Embryonic facial prominence (tissue), 1 donor: ENCODE measurements at regions not wholly inside any gene's neighbourhood (a gene's known extent, or its start where the extent isn't known, plus 50 kb on each side); places are given as distances from the start of the nearest gene placed in this dataset.
"Not testable (repeated sequence)": the region's sequence is repeated elsewhere in the genome, so short reads cannot be mapped to it uniquely, and the experiment has no call there.

Experiments used
- DNase-seq: peaks from one replicate; pipeline ENCODE4 v3.0.0-alpha.2; 2016; ENCODE audit errors: extremely low spot score

- no peak for DNase-seq
Measured at GRCh38 chr6:65998544-65998943, 291.5 kb upstream of the EYS start.

GRCh38 chr6:65997539-65997938, 290.5 kb upstream of the EYS start:
- DNase-seq: no peak

- DNase-seq: no peak
Measured at GRCh38 chr6:65996096-65996495, 289.1 kb upstream of the EYS start.

- no peak for DNase-seq
Measured at GRCh38 chr6:65989676-65990075, 282.6 kb upstream of the EYS start.

DNA sequence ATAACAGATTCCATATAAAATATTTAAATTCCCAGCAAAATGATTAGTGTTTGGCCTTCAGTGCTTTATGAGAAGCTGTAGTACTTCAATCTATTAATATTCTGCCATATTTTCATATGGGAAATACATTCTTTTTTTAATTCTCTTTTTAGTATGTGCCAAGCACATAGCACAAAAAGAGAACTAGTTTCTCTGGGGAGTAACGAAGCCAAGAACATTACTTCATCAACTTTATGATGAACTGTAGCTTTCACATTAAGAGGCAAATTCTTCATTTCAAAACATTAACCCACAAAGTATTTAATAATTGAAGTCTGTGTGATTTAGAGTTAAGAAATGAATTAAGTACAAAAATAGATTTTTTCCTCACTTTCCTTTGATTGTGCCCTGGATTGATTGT, 281.0 kb upstream of the EYS start:
- DNase-seq: no peak

DNA sequence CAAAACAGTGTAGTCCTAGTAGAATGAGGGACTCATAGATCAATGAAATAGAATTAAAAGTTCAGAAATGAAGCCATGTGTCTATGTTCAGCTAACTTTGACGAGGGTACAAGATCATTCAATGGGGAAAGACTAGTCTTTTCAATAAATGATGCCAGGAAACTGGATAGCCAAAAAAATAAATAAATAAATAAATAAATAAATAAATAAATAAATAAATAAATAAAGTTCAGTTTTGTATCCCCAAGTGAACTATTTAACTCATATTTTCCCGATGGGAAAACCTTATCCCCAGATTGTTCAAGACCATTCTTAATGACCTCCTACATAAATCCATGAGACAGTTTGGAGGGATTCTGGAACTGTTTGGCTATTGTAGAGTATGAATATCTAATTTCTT, 277.1 kb upstream of the EYS start:
- DNase-seq: no peak

DNA sequence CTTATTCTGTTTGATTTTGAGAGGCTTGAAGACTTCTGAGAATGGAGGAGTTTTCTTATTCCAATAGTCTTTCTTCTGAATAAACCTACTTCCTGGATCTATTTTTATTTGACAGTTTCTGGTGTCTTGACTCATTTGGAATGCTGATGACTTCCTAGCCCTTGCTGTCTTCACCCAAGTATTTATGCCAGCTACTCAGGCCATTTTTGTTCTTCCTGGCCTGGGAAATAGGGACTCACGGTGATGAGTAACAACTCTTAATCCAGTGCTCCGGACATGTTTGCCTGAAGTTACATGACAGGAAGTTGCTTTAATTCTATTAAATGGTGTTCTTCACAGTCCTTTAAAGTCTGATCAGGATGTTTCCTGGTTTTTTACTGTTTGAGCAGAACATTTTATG, 272.1 kb upstream of the EYS start:
- DNase-seq: no peak

DNA sequence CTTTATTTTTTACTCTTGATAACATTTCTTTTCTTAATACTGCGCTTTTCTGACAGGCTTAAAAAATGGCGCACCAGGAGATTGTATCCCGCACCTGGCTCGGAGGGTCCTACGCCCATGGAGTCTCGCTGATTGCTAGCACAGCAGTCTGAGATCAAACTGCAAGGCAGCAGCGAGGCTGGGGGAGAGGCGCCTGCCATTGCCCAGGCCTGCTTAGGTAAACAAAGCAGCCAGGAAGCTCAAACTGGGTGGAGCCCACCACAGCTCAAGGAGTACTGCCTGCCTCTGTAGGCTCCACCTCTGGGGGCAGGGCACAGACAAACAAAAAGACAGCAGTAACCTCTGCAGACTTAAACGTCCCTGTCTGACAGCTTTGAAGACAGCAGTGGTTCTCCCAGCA, 264.2 kb upstream of the EYS start:
- DNase-seq: not testable (repeated sequence)

GRCh38 chr6:65964261-65964660, 257.2 kb upstream of the EYS start:
- no peak for DNase-seq

DNA sequence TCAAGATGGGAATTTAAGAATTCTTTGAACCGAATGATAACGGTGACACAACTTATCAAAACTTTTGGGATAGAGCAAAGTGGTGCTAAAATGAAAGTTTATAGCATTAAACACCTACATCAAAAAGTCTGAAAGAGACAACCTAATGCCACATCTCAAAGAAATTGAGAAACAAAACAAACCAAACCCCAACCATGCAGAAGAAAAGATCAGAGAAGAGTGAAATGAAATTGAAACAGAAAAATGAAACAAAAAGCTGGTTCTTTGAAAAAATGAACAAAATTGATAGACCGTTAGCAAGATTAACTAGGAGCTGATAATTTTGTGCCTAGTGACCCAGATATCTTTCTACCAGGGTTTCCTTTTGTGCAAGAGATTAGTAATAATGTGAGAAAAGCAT, 248.0 kb upstream of the EYS start:
- DNase-seq: no peak

- DNase-seq: no peak
Measured at GRCh38 chr6:65948062-65948461, 241.0 kb upstream of the EYS start.

DNA sequence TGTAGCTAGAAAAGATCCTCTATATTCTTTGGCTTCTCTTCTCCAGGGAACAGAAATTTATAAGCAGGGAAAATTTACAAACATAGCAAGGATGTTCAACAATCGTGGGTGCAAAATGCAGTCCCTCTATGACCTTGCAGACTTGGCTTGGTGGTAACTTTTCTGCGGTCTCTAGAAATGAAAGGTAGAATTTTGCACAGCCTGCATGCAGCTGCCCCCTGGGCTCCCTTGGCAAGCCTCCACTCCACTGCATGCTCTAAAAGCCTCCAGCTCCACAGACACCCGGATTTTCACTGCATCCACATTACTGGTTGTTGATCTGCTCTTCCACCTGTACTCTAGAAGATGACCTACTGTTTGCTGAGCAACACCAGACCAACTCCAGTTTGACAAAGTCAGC, 236.5 kb upstream of the EYS start:
- no peak for DNase-seq

DNA sequence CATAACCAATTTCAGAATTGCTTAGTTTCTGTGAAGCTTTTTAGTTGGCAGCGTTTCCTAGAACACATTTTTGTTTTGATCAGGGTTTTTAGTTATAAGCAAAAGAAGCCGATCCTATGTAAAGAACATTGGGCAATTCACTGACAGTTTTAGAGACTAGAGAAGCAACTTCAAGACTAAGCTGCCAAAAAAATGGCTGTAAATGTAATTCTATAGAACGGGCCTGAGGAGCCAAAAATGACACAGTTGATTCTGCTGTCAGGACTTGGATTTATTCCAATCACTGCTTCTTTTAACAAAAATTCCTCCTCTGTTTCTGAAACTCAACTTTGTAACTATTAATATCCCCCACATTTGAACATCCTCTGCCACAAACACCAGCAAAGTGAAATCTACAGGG, 236.0 kb upstream of the EYS start:
- peak; percentile 21 for DNase-seq

- DNase-seq: no peak
Measured at GRCh38 chr6:65938000-65938399, 231.0 kb upstream of the EYS start.

DNA sequence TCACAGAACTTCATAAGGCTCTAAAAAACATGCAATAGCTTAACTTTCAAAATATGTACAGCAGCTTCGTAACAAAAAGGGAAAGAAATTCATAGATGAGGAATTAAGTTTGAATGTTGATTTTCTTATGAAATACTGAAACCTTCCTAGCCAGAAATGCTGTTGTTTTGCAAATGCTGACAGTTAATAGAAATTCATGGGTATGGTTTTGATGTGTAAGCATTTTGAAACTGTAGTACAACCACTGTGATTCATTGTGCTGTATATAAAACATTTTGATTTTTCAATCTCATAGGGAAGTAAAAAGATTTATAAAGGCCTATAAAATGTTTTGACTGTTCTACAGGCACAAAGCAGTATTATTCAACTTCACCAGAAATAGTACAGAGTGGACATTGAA, 228.4 kb upstream of the EYS start:
- DNase-seq: no peak

- no peak for DNase-seq
Measured at GRCh38 chr6:65933390-65933789, 226.4 kb upstream of the EYS start.

DNA sequence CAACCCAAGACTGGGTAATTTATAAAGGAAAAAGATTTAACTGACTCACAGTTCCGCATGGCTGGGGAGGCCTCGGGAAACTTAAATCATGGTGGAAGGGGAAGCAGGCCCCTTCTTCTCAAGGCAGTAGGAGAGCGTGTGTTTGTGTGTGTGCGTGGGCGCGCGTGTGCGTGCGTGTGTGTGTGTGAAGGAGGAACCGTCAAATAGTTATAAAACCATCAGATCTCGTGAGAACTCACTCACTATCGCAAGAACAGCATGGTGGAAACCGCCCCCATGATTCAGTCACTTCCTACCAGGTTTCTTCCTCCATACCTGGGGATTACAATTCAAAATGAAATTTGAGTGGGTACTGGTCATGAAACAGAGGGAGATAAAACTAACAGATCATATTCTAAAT, 220.1 kb upstream of the EYS start:
- DNase-seq: no peak

GRCh38 chr6:65924411-65924810, 217.4 kb upstream of the EYS start:
- no peak for DNase-seq

- no peak for DNase-seq
Measured at GRCh38 chr6:65922049-65922448, 215.0 kb upstream of the EYS start.

- DNase-seq: no peak
Measured at GRCh38 chr6:65908065-65908464, 201.0 kb upstream of the EYS start.

GRCh38 chr6:65903992-65904391, 197.0 kb upstream of the EYS start:
- DNase-seq: no peak

GRCh38 chr6:65900928-65901327, 193.9 kb upstream of the EYS start:
- no peak for DNase-seq

DNA sequence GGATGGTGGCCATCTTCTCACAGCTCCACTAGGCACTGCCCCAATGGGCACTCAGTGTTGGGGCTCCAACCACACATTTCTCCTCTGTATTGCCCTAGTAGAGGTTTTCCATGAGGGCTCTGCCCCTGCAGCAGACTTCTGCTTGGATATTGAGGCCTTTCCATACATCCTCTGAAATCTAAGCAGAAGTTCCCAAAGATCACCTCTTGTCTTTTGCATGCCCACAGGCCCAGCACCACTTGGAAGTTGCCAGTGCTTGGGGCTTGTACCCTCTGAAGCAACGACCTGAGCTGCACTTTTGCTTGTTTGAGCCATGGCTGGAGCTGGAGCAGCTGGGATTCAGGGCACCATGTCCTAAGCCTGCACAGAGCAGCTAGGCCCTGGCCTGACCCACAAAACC, 189.1 kb upstream of the EYS start:
- no peak for DNase-seq

DNA sequence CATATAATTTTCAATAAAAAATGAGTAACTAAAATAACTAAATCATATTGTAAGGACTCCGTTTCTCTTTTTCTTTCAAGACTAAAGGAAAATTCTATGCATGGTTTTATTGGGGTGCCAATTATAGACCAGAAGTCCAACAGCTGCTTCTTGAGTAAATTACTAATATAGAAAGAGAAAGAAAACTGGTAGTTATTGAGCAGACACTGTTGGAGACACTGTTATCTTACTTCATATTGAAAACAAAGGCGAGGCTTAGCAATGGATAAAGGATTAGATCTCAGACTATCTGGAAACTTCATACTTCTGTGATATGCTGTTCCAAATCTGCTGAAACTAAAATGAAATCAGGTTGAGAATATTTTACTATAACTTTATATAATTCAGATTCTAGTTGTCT, 169.6 kb upstream of the EYS start:
- no peak for DNase-seq

GRCh38 chr6:65852369-65852852, 145.4 kb upstream of the EYS start:
- DNase-seq: no peak
